ENCODE measurements at regions not wholly inside any gene's neighbourhood (a gene's known extent, or its start where the extent isn't known, plus 50 kb on each side); places are given as distances from the start of the nearest gene placed in this dataset.

GRCh38 chr13:109859898-109860297, 73.5 kb upstream of the IRS2 start:
- 88% methylated on average over 3 of the region's 3 CpGs for WGBS
- intact Hi-C loops (cut with DNase I), result no loop called here

GRCh38 chr13:109859216-109859835, 72.9 kb upstream of the IRS2 start:
- intact Hi-C loops (cut with DNase I), result no loop called here
- Histone ChIP-seq H3K4me3 (no peak overlapping the region), H3K27ac (replicated peaks in 1 of 4) (no peak overlapping the region), H3K4me1 (no peaks in the 10 kb centered on the region), H3K27me3 (no peaks in the 10 kb centered on the region), H3K9me3 (no peaks in the 10 kb centered on the region), H3K36me3 (no peaks in the 10 kb centered on the region)
- peak; percentile 74 for DNase-seq (ENCODE audit: extremely low spot score)
- TF ChIP-seq CTCF (IDR thresholded peaks at IDR 0.05) (no peak), EP300 (IDR thresholded peaks at IDR 0.05) (no peak), POLR2A (IDR thresholded peaks at IDR 0.05; ENCODE audit: low read depth) (no peak), POLR2AphosphoS5 (IDR thresholded peaks at IDR 0.05) (no peak)
- 80% methylated on average over 8 of the region's 8 CpGs for WGBS

More at GRCh38 chr13:109859898-109860297, 73.5 kb upstream of the IRS2 start:
- H3K36me3 ChIP-seq, result no peaks in the 10 kb centered on the region
- H3K9me3 ChIP-seq, result no peaks in the 10 kb centered on the region
- TF ChIP-seq POLR2A (IDR thresholded peaks at IDR 0.05; ENCODE audit: low read depth), result no peak
- no peak for TF ChIP-seq CTCF (IDR thresholded peaks at IDR 0.05)
- no peak for TF ChIP-seq POLR2AphosphoS5 (IDR thresholded peaks at IDR 0.05)
- no peak for TF ChIP-seq EP300 (IDR thresholded peaks at IDR 0.05)
- H3K27ac ChIP-seq (replicated peaks in 1 of 4), result no peak overlapping the region
- peak; percentile 70 for DNase-seq (ENCODE audit: extremely low spot score)
- H3K4me1 ChIP-seq, result no peaks in the 10 kb centered on the region
- no peak overlapping the region for H3K4me3 ChIP-seq
- no peaks in the 10 kb centered on the region for H3K27me3 ChIP-seq

GRCh38 chr13:109858319-109858718, 71.9 kb upstream of the IRS2 start:
- H3K4me1 ChIP-seq, result no peaks in the 10 kb centered on the region
- peak; percentile 29 for DNase-seq (ENCODE audit: extremely low spot score)
- H3K27me3 ChIP-seq, result no peaks in the 10 kb centered on the region
- TF ChIP-seq EP300 (IDR thresholded peaks at IDR 0.05), result no peak
- TF ChIP-seq POLR2AphosphoS5 (IDR thresholded peaks at IDR 0.05), result no peak
- TF ChIP-seq POLR2A (IDR thresholded peaks at IDR 0.05; ENCODE audit: low read depth), result no peak
- no peak for TF ChIP-seq CTCF (IDR thresholded peaks at IDR 0.05)
- intact Hi-C loops (cut with DNase I), result no loop called here
- no peaks in the 10 kb centered on the region for H3K36me3 ChIP-seq
- H3K27ac ChIP-seq (replicated peaks in 1 of 4), result no peak overlapping the region
- no peak overlapping the region for H3K4me3 ChIP-seq
- no peaks in the 10 kb centered on the region for H3K9me3 ChIP-seq
- 90% methylated on average over 7 of the region's 7 CpGs for WGBS

DNA sequence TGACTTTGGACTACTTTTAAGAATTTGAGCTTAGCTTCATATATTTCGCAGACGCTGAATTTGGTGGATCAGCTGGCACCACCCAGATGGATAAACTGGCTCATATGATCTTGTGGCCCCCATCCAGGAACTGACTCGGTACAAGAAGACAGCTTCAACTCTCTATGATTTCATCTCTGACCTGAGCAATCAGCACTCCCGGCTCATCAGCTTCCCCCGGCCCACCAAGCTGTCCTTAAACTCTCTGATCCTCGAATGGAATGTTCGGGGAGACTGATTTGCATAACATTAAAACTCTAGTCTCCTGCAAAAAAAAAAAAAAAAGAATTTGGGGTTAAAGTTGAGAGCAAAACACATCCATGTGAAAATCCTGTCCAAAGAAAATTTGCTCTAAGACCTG, 71.4 kb upstream of the IRS2 start:
- Histone ChIP-seq H3K27me3 (no peaks in the 10 kb centered on the region), H3K9me3 (no peaks in the 10 kb centered on the region)
- WGBS, result 80% methylated on average over 7 of the region's 7 CpGs

DNA sequence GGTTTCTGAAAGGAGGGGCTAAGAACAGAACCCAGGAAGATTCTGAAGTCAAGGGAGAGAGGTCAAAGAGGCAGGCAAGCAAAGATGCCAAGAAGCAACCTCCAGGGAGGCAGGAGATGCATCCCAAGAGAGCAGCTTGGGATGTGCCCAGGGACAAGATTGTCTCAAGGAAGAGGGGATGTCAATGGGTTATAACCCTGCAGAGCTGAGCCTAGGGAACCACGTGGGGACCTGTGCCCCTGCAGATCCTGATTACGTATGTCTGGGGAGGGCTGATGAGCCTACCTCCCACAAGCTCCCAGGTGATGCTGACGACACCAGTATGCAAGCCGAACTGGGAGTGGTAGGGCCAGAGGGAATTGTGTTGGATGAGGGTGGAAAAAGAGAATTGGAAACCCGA, 70.9 kb upstream of the IRS2 start:
- 72% methylated on average over 5 of the region's 5 CpGs for WGBS
- no peak overlapping the region for H3K27ac ChIP-seq (replicated peaks in 1 of 4)
- H3K27me3 ChIP-seq, result no peaks in the 10 kb centered on the region
- TF ChIP-seq POLR2A (IDR thresholded peaks at IDR 0.05; ENCODE audit: low read depth) (no peak), POLR2AphosphoS5 (IDR thresholded peaks at IDR 0.05) (no peak), EP300 (IDR thresholded peaks at IDR 0.05) (no peak), CTCF (IDR thresholded peaks at IDR 0.05) (no peak)
- H3K4me3 ChIP-seq, result no peak overlapping the region
- no peaks in the 10 kb centered on the region for H3K36me3 ChIP-seq
- peak; percentile 55 for DNase-seq (ENCODE audit: extremely low spot score)
- no peaks in the 10 kb centered on the region for H3K9me3 ChIP-seq
- no peaks in the 10 kb centered on the region for H3K4me1 ChIP-seq
- intact Hi-C loops (cut with DNase I), result no loop called here

More for the DNA sequence above, 71.4 kb upstream of the IRS2 start:
- intact Hi-C loops (cut with DNase I), result no loop called here
- DNase-seq (ENCODE audit: extremely low spot score), result peak; percentile 37
- Histone ChIP-seq H3K4me3 (no peak overlapping the region), H3K27ac (replicated peaks in 1 of 4) (no peak overlapping the region), H3K36me3 (no peaks in the 10 kb centered on the region), H3K4me1 (no peaks in the 10 kb centered on the region)
- no peak for TF ChIP-seq EP300 (IDR thresholded peaks at IDR 0.05)
